Heart left ventricle (tissue), 13 donors: ENCODE measurements at regions not wholly inside any gene's neighbourhood (a gene's known extent, or its start where the extent isn't known, plus 50 kb on each side); places are given as distances from the start of the nearest gene placed in this dataset.

Experiments
- CTCF ChIP-seq, 12 donors: fragments of 200-600 bp; sonication (generic) in 4 of 12; IDR thresholded peaks; one replicate each; pipeline versions ENCODE4 v1.5.0 to v1.8.0; 2018 to 2022; ENCODE audit warnings: antibody characterized with exemption in 12 of 12, mild to moderate bottlenecking in 5 of 12
- POLR2A ChIP-seq, 2 donors: fragments of 450-650 bp; IDR thresholded peaks; one replicate each; pipeline ENCODE4 v1.6.1; 2017; ENCODE audit warnings: antibody characterized with exemption in 2 of 2, mild to moderate bottlenecking in 2 of 2, moderate library complexity in 2 of 2
- donor health status: ischemic (EF 13 %, LVEDD 7.1; RV severe dilation, severe dysfunction).
- donor health status: DM: no; HTN: yes; CAD: no.
- donor health status: DM: no; HTN: no; CAD: no.
- donor health status: ischemic (EF 25% LVEDD 6.9; RV normal size, moderate dysfunction).
- donor health status: ischemic (EF 25% LVEDD 5.7; RV mildly dilated, moderate dysfunction).
- donor health status: ischemic (EF 35%, LVEDD 5.7; RV mildly dilated, moderate dysfunction).
- donor health status: nonischemic (EF 11% LVEDD 7.7; RV severe dilation, severe dysfunction).
- donor health status: DM: yes; HTN: yes; CAD: no.
- donor health status: PGD.
- donor health status: ischemic (EF 29% LVEDD 5.4; RV normal size, mild dysfunction).
- donor health status: nonischemic (EF 23%, LVEDD 6.1; RV moderate dilation, normal function).

- TF ChIP-seq CTCF (IDR thresholded peaks at IDR 0.05) = no peak
- no peak for TF ChIP-seq POLR2A (IDR thresholded peaks at IDR 0.05)
Measured at GRCh38 chr2:43027097-43027873, 199.1 kb downstream of the ZFP36L2 start.
